Vagina (tissue), 2 donors: ENCODE measurements at regions not wholly inside any gene's neighbourhood (a gene's known extent, or its start where the extent isn't known, plus 50 kb on each side); places are given as distances from the start of the nearest gene placed in this dataset.

Experiments used
- CTCF ChIP-seq, 3 experiments: fragments of 450-650 bp in 2 of 3; fragments of 200-600 bp in 1 of 3; sonication (generic) in 1 of 3; IDR thresholded peaks; one replicate each; pipeline ENCODE4 v1.5.1; 2017 to 2019; ENCODE audit warnings: antibody characterized with exemption in 3 of 3, mild to moderate bottlenecking in 2 of 3, moderate library complexity in 2 of 3
- POLR2A ChIP-seq, 2 donors: fragments of 450-650 bp; IDR thresholded peaks; one replicate each; pipeline ENCODE4 v1.6.1; 2017; ENCODE audit warnings: antibody characterized with exemption in 2 of 2, mild to moderate bottlenecking in 2 of 2, moderate library complexity in 2 of 2

GRCh38 chr12:59115526-59115925, 195.2 kb upstream of the LRIG3 start:
- no peak for TF ChIP-seq CTCF (IDR thresholded peaks at IDR 0.05)
- TF ChIP-seq POLR2A (IDR thresholded peaks at IDR 0.05), result no peak
